HG03457 (cell line): ENCODE measurements at regions not wholly inside any gene's neighbourhood (a gene's known extent, or its start where the extent isn't known, plus 50 kb on each side); places are given as distances from the start of the nearest gene placed in this dataset.
"Not testable (repeated sequence)": the region's sequence is repeated elsewhere in the genome, so short reads cannot be mapped to it uniquely, and the experiment has no call there.

Experiments used
- ATAC-seq: cut with Tn5 transposase; IDR thresholded peaks from one replicate; pipeline ENCODE4 v1.9.1; 2021; ENCODE audit warnings: moderate number of reproducible peaks; ENCODE audit not compliant: unreplicated experiment

GRCh38 chr11:15828215-15828853, 528.0 kb downstream of the SOX6 start:
- no peak for ATAC-seq

- ATAC-seq: no peak
These were observed 527.0 kb downstream of the SOX6 start for GRCh38 chr11:15829312-15829711.

DNA sequence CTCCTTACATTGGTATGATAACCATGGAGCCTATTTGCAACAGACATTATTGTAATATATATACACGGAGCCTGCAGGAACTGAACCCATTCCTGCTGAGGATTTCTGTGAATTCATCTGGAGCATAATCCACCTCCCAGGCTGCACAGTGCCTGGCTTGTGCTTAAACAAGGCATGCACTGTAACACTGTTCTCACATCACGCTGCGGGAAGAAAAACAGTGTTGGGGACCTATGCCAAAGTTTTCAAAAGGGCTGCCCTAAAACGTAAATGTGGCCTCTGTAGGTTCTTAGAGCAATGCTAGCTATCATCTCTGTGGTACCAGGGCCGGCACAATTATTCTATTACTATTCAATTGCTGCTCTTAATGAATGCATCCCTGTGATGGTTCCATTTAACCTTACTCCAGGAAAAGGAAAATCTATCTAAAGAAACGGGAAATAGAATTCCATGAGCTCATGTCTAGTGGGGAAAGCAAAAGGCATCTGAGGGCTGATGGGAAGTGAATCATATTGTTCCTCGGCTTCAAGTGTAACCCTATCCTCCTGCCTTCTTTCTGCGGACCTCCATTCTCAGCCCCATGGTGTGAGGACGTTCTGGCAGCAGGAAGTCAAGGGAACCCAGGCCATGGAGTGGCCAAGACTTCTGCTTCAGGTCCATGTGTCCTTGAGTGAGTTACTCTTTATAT, 525.5 kb downstream of the SOX6 start:
- ATAC-seq: no peak

- no peak for ATAC-seq
These were observed 520.4 kb downstream of the SOX6 start for GRCh38 chr11:15835788-15836411.

DNA sequence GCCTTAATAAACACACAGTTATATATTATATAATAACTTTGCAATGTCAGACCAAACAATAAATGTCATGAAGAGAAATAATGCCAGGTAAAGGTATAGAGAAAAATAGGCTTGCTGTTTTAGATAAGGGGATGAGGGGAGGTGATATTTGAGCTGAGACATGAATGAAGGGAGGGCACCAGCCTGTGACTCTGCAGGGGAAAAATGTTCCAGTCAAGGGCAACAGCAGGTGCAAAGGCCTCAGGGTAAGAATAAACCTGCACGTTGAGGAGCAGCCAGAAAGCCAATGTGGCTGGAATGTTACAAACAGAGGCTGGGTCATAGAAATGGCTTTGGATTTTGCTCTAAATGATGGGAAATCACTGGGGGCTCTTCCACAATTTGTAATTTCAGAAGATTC, 519.6 kb downstream of the SOX6 start:
- ATAC-seq: no peak

- ATAC-seq: no peak
These were observed 518.4 kb downstream of the SOX6 start for GRCh38 chr11:15837901-15838489.

GRCh38 chr11:15839061-15839460, 517.3 kb downstream of the SOX6 start:
- ATAC-seq: no peak

- ATAC-seq: no peak
These were observed 515.4 kb downstream of the SOX6 start for GRCh38 chr11:15840966-15841365.

DNA sequence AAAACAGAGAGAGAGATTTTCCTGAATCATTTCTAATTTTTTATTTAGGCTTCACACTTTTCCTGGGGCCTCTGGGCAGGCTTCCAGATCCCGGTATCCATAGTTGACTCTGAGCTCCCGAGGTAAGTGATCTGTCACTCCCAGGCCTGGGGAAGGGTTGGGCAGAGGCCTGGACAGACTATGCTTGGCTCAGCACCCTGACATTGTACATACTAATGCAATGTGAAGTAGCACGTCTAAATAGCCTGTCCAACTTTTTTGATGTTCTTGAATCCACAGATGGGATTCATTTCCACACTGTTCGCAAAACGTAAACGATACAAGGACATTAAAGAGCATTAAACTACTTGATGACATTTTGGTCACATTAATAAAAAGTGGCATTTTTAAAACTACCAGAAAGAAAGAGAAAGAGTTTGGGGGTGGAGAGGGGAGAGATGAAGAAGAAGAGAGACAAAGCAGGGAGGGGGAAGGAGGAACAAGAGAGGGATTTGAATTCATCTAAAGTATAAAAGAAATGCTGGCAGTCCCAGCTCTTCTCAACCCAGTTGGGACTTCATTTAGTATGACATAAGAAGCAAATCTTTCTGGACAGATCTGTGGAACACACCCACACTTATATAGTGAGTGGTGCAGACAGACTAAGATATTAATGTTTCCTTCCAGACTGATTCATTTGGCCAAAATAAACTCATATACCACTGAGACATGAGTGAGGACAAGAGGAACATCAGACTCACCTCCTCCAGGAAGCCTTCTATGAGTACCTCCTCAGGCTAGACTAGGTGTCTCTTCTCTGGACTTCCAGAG, 514.2 kb downstream of the SOX6 start:
- ATAC-seq: no peak

DNA sequence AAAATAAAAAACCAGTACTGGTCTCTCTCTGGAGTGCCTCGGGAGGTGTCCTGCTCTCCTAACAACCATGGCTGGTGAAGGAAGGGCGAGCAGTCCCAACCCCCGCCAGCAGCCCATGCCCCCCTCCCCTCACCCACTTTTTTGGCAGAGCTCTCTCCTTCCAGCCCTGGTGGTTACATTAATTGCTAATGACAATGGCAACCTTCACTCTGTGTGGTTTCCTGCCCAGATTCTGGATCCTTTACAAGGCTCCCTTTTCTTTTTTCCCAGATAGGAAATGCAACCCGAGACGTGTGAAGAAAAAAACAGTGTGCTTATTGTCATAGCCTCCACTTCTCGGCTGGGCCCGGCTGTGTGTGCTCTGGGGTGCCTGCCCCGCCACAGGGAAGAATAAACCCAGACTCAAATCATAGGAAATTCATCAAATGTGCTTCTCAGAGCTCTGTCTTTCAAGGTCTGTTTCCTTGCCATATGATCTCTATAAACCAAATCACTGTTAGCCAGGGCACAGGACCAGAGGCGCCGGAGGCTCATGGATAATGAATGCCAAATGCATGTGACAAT, 513.0 kb downstream of the SOX6 start:
- ATAC-seq: no peak

DNA sequence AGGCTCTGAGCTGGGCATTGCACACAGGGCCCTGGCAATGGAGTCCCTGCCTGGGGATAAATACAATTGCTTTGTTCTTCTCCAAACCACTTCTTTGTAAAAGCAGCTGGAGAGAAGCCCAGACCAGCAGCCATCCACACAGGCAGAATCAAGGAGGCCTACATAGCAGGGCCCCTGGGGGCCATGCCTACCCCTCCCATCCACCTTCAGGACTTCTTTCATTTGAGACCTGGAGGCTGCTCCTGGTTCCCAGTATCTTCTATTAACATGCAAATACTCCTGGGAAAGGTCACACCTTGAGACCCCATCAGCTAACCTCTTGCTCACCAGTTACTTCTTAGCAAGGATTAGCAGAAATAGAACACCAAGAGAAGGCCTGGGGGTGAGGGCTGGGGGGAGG, 511.1 kb downstream of the SOX6 start:
- ATAC-seq: no peak

GRCh38 chr11:15848631-15849168, 507.6 kb downstream of the SOX6 start:
- ATAC-seq: no peak

DNA sequence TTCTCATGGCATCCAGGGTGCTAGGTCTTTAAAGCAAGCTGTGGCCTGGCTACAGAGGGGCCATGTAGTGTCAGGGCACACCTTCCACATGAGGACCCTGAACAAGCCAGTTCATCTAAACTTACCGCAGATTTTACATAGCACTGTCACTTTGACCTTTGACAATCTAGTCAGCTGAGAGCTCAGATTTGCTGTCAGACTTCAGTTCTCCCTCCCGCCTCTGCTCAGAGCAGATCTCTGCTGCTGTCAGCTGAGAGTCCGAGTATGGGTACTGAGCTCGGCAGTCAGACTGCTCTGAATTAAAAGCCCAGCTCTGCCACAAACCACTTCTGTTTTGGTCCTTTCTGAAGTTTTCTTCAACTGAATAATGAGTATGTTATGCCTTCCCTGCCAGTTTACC, 507.1 kb downstream of the SOX6 start:
- ATAC-seq: no peak

DNA sequence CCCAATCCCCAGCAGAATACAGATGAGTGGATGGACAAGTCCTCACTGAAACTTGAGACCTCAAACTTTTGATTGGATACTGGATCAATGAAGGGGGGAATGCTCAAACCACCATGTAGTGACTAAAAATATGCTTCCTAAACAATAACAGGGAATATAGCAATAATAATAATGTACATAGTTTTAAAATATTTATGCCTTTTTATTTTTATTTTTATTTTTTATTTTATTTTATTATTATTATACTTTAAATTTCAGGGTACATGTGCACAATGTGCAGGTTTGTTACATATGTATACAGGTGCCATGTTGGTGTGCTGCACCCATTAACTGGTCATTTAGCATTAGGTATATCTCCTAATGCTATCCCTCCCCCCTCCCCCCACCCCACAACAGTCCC, 506.0 kb downstream of the SOX6 start:
- ATAC-seq: not testable (repeated sequence)

GRCh38 chr11:15851051-15851498, 505.3 kb downstream of the SOX6 start:
- ATAC-seq: no peak

GRCh38 chr11:15852179-15852578, 504.2 kb downstream of the SOX6 start:
- no peak for ATAC-seq

DNA sequence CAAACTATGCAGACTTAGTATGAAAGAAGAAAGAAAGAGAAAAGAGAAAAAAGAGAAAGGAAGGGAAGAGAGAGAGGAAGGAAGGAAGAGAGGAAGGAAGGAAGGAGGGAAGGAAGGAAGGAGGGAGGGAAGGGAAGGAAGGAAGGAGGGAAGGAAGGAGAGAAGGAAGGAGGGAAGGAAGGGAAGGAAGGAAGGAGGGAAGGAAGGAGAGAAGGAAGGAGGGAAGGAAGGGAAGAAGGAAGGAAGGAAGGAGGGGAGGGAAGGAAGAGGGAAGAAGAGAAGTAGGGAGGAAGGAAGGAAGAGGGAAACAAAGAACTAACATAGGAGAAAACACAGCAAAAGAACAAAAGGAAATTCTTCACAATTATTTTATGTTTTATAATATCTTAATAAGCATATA, 502.1 kb downstream of the SOX6 start:
- ATAC-seq: no peak

DNA sequence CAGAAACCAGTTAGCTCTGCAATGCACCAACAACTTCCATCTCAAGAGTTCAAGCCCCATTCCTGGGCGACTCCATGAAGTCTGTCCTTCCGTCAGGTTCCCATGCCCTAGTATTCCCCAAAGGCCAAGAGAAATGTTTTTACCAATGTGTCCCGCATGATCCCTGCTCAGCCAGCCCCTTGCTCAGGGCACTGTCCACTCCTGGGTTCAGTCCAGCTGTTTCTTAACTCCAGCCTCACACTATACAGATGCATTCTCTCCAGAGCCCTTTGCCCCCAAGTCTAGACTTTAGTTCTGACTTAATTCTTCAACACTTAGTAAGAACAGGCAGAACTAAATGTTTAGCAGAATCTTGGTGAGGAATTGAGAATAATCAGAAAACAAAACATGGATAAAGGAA, 497.5 kb downstream of the SOX6 start:
- ATAC-seq: no peak

DNA sequence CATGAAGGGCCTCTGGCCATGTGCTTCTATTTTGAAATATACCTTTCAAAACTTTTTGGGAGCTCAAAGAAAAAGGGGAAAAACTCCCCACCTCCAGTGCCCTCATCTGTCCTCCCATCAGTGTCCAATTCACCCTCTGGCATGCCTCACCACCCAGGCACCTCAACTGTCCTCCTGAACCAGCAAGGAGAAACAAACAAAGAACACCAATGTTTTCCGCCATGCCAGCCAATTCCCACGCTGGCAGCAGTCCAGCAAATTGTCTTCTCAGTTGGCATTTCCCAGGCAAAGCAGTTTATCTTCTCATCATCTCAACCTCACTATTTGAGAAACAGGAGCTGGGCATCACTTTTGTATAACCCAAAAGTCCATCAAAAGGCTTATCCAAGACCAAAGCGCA, 496.9 kb downstream of the SOX6 start:
- ATAC-seq: no peak

GRCh38 chr11:15861256-15861655, 495.1 kb downstream of the SOX6 start:
- ATAC-seq: no peak

GRCh38 chr11:15863411-15863810, 492.9 kb downstream of the SOX6 start:
- no peak for ATAC-seq
